NAMALWA (cell line): ENCODE measurements at regions not wholly inside any gene's neighbourhood (a gene's known extent, or its start where the extent isn't known, plus 50 kb on each side); places are given as distances from the start of the nearest gene placed in this dataset.
"Not testable (repeated sequence)": the region's sequence is repeated elsewhere in the genome, so short reads cannot be mapped to it uniquely, and the experiment has no call there.

Source experiments
- DNase-seq: peaks from one replicate; pipeline ENCODE4 v3.0.0-alpha.2; 2015; ENCODE audit warnings: low spot score

GRCh38 chr3:106882297-106882696 is 494.9 kb upstream of the CCDC54 start:
- no peak for DNase-seq

- DNase-seq = no peak
Measured at GRCh38 chr3:106906074-106906473, 471.2 kb upstream of the CCDC54 start.

GRCh38 chr3:106908181-106908938 is 468.9 kb upstream of the CCDC54 start:
- no peak for DNase-seq

- DNase-seq = no peak
Measured at GRCh38 chr3:106913111-106913698, 464.0 kb upstream of the CCDC54 start.

GRCh38 chr3:106913966-106914365 is 463.3 kb upstream of the CCDC54 start:
- DNase-seq = no peak

- no peak for DNase-seq
Measured at GRCh38 chr3:106920609-106921008, 456.6 kb upstream of the CCDC54 start.

- DNase-seq = no peak
Measured at GRCh38 chr3:106929081-106929480, 448.2 kb upstream of the CCDC54 start.

GRCh38 chr3:106930086-106930485 is 447.2 kb upstream of the CCDC54 start:
- no peak for DNase-seq

- no peak for DNase-seq
Measured at GRCh38 chr3:106931904-106932303, 445.3 kb upstream of the CCDC54 start.

GRCh38 chr3:106936337-106936736 is 440.9 kb upstream of the CCDC54 start:
- no peak for DNase-seq

GRCh38 chr3:106942051-106942450 is 435.2 kb upstream of the CCDC54 start:
- no peak for DNase-seq

GRCh38 chr3:106943071-106943470 is 434.2 kb upstream of the CCDC54 start:
- no peak for DNase-seq

GRCh38 chr3:106945435-106945834 is 431.8 kb upstream of the CCDC54 start:
- DNase-seq = peak; percentile 19

- DNase-seq = no peak
Measured at GRCh38 chr3:106946866-106947265, 430.4 kb upstream of the CCDC54 start.

- no peak for DNase-seq
Measured at GRCh38 chr3:106957029-106957428, 420.2 kb upstream of the CCDC54 start.

GRCh38 chr3:106962993-106963392 is 414.2 kb upstream of the CCDC54 start:
- DNase-seq = no peak

GRCh38 chr3:106963442-106963841 is 413.8 kb upstream of the CCDC54 start:
- no peak for DNase-seq

- no peak for DNase-seq
Measured at GRCh38 chr3:106965307-106965706, 411.9 kb upstream of the CCDC54 start.

- no peak for DNase-seq
Measured at GRCh38 chr3:106969596-106969995, 407.6 kb upstream of the CCDC54 start.

GRCh38 chr3:106981392-106981791 is 395.8 kb upstream of the CCDC54 start:
- DNase-seq = no peak

GRCh38 chr3:106985721-106986120 is 391.5 kb upstream of the CCDC54 start:
- DNase-seq = no peak

- DNase-seq = not testable (repeated sequence)
Measured at GRCh38 chr3:106998841-106999682, 378.2 kb upstream of the CCDC54 start.

GRCh38 chr3:107001635-107002034 is 375.6 kb upstream of the CCDC54 start:
- no peak for DNase-seq
